ENCODE measurements at regions not wholly inside any gene's neighbourhood (a gene's known extent, or its start where the extent isn't known, plus 50 kb on each side); places are given as distances from the start of the nearest gene placed in this dataset.

DNA sequence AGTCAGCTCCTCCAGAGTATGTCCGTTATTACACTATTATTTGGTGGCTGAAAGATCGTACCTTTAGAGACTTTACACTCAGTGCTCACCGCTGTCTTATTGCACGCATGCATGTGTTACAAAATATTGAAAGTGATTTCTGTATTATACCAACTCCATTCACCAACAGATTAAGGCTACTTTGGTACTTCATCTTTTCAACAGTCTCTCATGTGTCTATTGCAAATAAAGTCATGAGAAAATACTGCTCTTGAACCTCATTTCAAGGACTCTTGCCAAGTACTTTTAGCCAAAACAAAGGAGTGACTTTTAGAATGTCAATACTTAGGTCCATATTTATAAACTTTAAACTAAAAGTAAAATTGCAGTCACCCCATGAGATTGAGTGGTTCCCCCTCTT, 503.6 kb downstream of the TMEM121 start:
- peaks cover 97% of the 10 kb centered on the region for H3K9me3 Mint-ChIP-seq

DNA sequence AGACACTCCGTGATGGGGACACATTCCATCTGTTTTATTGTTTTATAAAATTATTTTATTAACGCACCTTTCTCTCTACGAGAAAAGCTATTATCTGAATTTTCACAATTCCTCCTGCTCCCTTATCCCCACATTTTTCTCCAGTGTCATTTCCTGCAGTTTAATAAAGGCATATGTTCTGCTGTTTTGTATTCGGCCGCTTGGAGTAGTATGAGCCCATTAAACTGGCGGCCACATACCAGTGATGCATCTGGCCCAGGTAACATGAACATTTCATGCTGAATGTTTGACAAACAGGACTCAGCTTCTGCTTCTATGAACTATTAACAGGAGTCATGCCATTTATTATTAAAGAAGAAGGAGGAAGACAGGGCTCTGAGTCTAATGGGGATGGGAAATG, 511.0 kb downstream of the TMEM121 start:
- Mint-ChIP-seq H3K4me1 (no peaks in the 10 kb centered on the region), H3K36me3 (ENCODE audit: low read depth) (no peaks in the 10 kb centered on the region), H3K27ac (no peak overlapping the region), H3K4me3 (no peak overlapping the region), H3K27me3 (ENCODE audit: low read depth, poor library complexity) (no peaks in the 10 kb centered on the region), H3K9me3 (peaks cover 93% of the 10 kb centered on the region)
- no peak for DNase-seq
- TF ChIP-seq, protein P1, sequence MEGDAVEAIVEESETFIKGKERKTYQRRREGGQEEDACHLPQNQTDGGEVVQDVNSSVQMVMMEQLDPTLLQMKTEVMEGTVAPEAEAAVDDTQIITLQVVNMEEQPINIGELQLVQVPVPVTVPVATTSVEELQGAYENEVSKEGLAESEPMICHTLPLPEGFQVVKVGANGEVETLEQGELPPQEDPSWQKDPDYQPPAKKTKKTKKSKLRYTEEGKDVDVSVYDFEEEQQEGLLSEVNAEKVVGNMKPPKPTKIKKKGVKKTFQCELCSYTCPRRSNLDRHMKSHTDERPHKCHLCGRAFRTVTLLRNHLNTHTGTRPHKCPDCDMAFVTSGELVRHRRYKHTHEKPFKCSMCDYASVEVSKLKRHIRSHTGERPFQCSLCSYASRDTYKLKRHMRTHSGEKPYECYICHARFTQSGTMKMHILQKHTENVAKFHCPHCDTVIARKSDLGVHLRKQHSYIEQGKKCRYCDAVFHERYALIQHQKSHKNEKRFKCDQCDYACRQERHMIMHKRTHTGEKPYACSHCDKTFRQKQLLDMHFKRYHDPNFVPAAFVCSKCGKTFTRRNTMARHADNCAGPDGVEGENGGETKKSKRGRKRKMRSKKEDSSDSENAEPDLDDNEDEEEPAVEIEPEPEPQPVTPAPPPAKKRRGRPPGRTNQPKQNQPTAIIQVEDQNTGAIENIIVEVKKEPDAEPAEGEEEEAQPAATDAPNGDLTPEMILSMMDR (IDR thresholded peaks at IDR 0.05): no peak

More for the DNA sequence above, 503.6 kb downstream of the TMEM121 start:
- Mint-ChIP-seq H3K36me3 (ENCODE audit: low read depth) (no peaks in the 10 kb centered on the region), H3K4me1 (no peaks in the 10 kb centered on the region), H3K27ac (no peak overlapping the region), H3K27me3 (ENCODE audit: low read depth, poor library complexity) (no peaks in the 10 kb centered on the region), H3K4me3 (no peak overlapping the region)
- no peak for DNase-seq
- TF ChIP-seq, protein P1 (IDR thresholded peaks at IDR 0.05): no peak

DNA sequence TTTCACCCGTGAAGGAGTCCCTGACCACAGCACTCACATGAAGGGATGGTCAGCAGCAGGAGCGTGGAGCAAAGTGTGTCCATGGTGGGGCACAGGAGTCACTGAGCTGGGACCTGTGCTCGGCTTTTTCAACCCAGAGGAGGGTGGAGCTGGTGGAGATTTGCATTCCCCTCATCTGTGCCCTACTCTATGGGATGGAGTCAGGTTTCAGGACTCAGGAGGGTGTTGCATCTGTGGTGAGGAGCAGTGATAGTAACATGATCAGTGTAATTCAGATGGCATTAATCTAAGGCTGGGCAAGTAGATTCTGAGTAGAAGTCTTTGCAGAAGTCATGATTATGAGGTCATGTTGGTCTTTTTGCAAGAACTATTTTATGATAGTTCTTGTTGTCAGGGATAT, 511.9 kb downstream of the TMEM121 start:
- TF ChIP-seq, protein P1 (IDR thresholded peaks at IDR 0.05): no peak
- H3K4me3 Mint-ChIP-seq: no peak overlapping the region
- DNase-seq: no peak
- H3K36me3 Mint-ChIP-seq (ENCODE audit: low read depth): no peaks in the 10 kb centered on the region
- no peaks in the 10 kb centered on the region for H3K4me1 Mint-ChIP-seq
- H3K27ac Mint-ChIP-seq: no peak overlapping the region
- H3K9me3 Mint-ChIP-seq: peaks cover 92% of the 10 kb centered on the region
- no peaks in the 10 kb centered on the region for H3K27me3 Mint-ChIP-seq (ENCODE audit: low read depth, poor library complexity)

DNA sequence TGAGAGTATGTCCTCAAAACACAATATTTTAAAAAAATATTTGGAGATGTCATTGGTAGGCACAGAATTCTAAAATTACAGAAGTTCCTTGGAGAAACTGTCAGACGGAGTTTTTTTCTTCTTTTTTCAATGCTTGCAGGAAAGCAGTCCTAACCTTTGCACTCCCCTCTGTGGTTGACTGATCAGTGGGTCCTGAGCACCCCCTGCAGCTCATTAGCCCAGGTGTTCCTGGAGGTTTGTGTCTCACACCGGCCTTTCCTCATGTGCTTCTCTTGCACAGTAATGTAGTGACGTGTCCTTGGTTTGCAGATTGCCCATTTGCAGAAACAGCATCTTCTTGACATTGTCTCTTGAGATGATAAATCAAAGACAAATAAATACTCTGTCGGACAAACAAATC, 513.0 kb downstream of the TMEM121 start:
- Mint-ChIP-seq H3K36me3 (ENCODE audit: low read depth) (no peaks in the 10 kb centered on the region), H3K4me3 (no peak overlapping the region), H3K27ac (no peak overlapping the region), H3K4me1 (no peaks in the 10 kb centered on the region), H3K9me3 (peaks cover 88% of the 10 kb centered on the region), H3K27me3 (ENCODE audit: low read depth, poor library complexity) (no peaks in the 10 kb centered on the region)
- DNase-seq: no peak
- TF ChIP-seq, protein P1 (IDR thresholded peaks at IDR 0.05): no peak

DNA sequence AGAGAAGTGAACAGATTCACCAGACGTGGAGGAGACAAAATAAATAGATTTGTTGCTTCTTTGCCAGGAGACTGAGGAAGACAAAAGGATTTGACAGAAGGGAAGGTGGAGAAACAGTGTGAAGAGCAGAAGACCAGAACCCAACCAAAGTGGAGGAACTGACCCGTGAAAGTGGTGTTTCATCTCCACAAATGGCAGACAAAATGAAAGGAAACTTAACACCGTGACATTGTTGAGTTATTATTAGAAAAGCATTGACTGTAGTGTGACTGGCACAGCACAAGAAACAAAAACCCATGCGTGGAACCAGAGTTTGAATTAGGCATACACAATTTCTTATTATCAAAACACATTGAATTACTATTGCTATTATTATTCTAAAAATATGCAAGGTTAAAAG, 518.1 kb downstream of the TMEM121 start:
- no peak overlapping the region for H3K4me3 Mint-ChIP-seq
- H3K36me3 Mint-ChIP-seq (ENCODE audit: low read depth): no peaks in the 10 kb centered on the region
- TF ChIP-seq, protein P1 (IDR thresholded peaks at IDR 0.05): no peak

DNA sequence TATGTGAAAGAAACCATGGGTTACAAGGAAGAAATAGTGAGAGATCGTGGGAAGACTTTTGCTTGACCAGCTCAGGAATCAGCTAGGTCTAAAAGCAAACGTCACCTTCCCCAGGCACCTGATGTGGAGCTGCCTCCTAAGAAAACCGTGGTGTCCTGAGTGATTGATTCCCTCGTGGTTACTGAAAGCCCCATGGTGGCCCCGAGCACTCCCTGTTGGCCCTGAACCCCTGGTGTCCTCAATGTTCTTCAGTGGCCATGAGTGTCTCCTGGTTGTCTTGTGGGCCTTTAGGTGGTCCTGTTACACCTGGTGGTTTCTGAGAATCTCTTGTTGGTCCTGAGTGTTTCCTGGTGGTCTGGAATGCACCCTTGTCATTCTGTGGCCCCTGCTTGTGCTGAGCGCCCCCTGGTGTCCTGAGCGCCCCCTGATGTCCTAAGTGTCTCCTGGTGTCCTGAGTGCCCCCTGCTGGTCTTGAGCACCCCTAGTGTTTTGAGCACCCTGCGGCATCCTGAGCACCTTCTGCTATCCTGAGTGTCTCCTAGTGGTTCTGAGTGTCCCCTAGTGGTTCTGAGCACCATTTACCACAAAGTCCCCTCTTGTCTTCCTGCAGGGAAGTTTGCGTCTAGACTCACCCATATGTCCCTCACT, 518.7 kb downstream of the TMEM121 start:
- Mint-ChIP-seq H3K4me1 (no peaks in the 10 kb centered on the region), H3K9me3 (peaks cover 85% of the 10 kb centered on the region), H3K4me3 (no peak overlapping the region), H3K27ac (no peak overlapping the region), H3K27me3 (ENCODE audit: low read depth, poor library complexity) (peaks cover 3% of the 10 kb centered on the region), H3K36me3 (ENCODE audit: low read depth) (no peaks in the 10 kb centered on the region)
- TF ChIP-seq, protein P1 (IDR thresholded peaks at IDR 0.05): no peak
- DNase-seq: no peak

More for the DNA sequence above, 518.1 kb downstream of the TMEM121 start:
- Mint-ChIP-seq H3K9me3 (peaks cover 85% of the 10 kb centered on the region), H3K27me3 (ENCODE audit: low read depth, poor library complexity) (peaks cover under 1% of the 10 kb centered on the region), H3K27ac (no peak overlapping the region), H3K4me1 (no peaks in the 10 kb centered on the region)
- DNase-seq: no peak
